Tibial nerve (tissue), 4 donors: ENCODE measurements at regions not wholly inside any gene's neighbourhood (a gene's known extent, or its start where the extent isn't known, plus 50 kb on each side); places are given as distances from the start of the nearest gene placed in this dataset.

ENCODE experiments used
- DNase-seq, 2 donors: peaks; one replicate each; pipeline ENCODE4 v3.0.0-alpha.2; 2019; ENCODE audit warnings: low spot score in 2 of 2
- H3K27ac ChIP-seq, 4 donors: fragments of 200-600 bp; sonication (generic) in 3 of 4; one replicate each; pipeline ENCODE4 v1.5.1; 2017 to 2019; ENCODE audit warnings: mild to moderate bottlenecking in 1 of 4
- H3K27me3 ChIP-seq, 2 donors: fragments of 200-600 bp; sonication (generic) in 1 of 2; one replicate each; pipeline versions ENCODE4 v1.5.1 to v1.6.0; 2017 to 2019
- H3K36me3 ChIP-seq, 3 donors: fragments of 200-600 bp; sonication (generic); one replicate each; pipeline ENCODE4 v1.5.1; 2018 to 2019
- H3K4me1 ChIP-seq, 4 donors: fragments of 200-600 bp; sonication (generic) in 3 of 4; one replicate each; pipeline ENCODE4 v1.5.1; 2017 to 2019
- H3K4me3 ChIP-seq, 4 donors: fragments of 200-600 bp; sonication (generic) in 3 of 4; one replicate each; pipeline ENCODE4 v1.5.1; 2017 to 2019; ENCODE audit warnings: mild to moderate bottlenecking in 1 of 4, moderate library complexity in 1 of 4
- H3K9me3 ChIP-seq, 4 donors: fragments of 200-600 bp; sonication (generic) in 3 of 4; one replicate each; pipeline ENCODE4 v1.5.1; 2017 to 2019
- CTCF ChIP-seq, 5 experiments: fragments of 200-600 bp in 3 of 5; fragments of 450-650 bp in 2 of 5; sonication (generic) in 3 of 5; IDR thresholded peaks; one replicate each; pipeline ENCODE4 v1.5.1; 2016 to 2019; ENCODE audit warnings: antibody characterized with exemption in 5 of 5, mild to moderate bottlenecking in 3 of 5, moderate library complexity in 2 of 5
- EP300 ChIP-seq, 2 donors: sonication (generic); formaldehyde crosslinking; IDR thresholded peaks; one replicate each; pipeline ENCODE4 v1.6.1; 2017; ENCODE audit warnings: antibody characterized with exemption in 2 of 2, mild to moderate bottlenecking in 1 of 2
- POLR2A ChIP-seq, 2 donors: fragments of 450-650 bp; IDR thresholded peaks; one replicate each; pipeline ENCODE4 v1.6.1; 2017; ENCODE audit warnings: antibody characterized with exemption in 2 of 2, mild to moderate bottlenecking in 2 of 2, moderate library complexity in 2 of 2
- WGBS, 2 donors: methylation state at CpG; one replicate each; pipeline ENCODE4 v1.1.5; 2018; 5-methylcytosine and 5-hydroxymethylcytosine counted together

GRCh38 chr14:101064121-101064661, 160.7 kb upstream of the RTL1 start:
- DNase-seq = no peak
- TF ChIP-seq CTCF (IDR thresholded peaks at IDR 0.05) = no peak
- no peak for TF ChIP-seq EP300 (IDR thresholded peaks at IDR 0.05)
- TF ChIP-seq POLR2A (IDR thresholded peaks at IDR 0.05) = no peak
- Histone ChIP-seq H3K27ac (no peak overlapping the region), H3K36me3 (no peaks in the 10 kb centered on the region), H3K4me3 (no peak overlapping the region), H3K9me3 (no peaks in the 10 kb centered on the region), H3K4me1 (peaks cover 0 to 18% (median 0%) of the 10 kb centered on the region in 4 donors), H3K27me3 (no peaks in the 10 kb centered on the region)
- WGBS, 2 donors = 93 to 96% methylated on average over 14 to 16 of the region's 16 CpGs

GRCh38 chr14:101064718-101065117, 161.2 kb upstream of the RTL1 start:
- 94 to 95% methylated on average over 7 of the region's 7 CpGs for WGBS, 2 donors
- Histone ChIP-seq H3K4me3 (no peak overlapping the region), H3K27ac (no peak overlapping the region), H3K9me3 (no peaks in the 10 kb centered on the region), H3K4me1 (peaks cover 0 to 18% (median 0%) of the 10 kb centered on the region in 4 donors), H3K27me3 (no peaks in the 10 kb centered on the region), H3K36me3 (no peaks in the 10 kb centered on the region)
- TF ChIP-seq CTCF (IDR thresholded peaks at IDR 0.05) (no peak), POLR2A (IDR thresholded peaks at IDR 0.05) (no peak), EP300 (IDR thresholded peaks at IDR 0.05) (no peak)
- DNase-seq = peak in 1 of 2 donors; percentile 3

GRCh38 chr14:101065246-101065645, 161.7 kb upstream of the RTL1 start:
- no peak overlapping the region for H3K27ac ChIP-seq
- no peak overlapping the region for H3K4me3 ChIP-seq
- WGBS, 2 donors = 96 to 98% methylated on average over 26 to 27 of the region's 27 CpGs
- TF ChIP-seq POLR2A (IDR thresholded peaks at IDR 0.05) (no peak), EP300 (IDR thresholded peaks at IDR 0.05) (no peak), CTCF (IDR thresholded peaks at IDR 0.05) (no peak)
- H3K9me3 ChIP-seq = no peaks in the 10 kb centered on the region
- DNase-seq = peak in 1 of 2 donors; percentile 5
- H3K36me3 ChIP-seq = no peaks in the 10 kb centered on the region
- peaks cover 0 to 18% (median 0%) of the 10 kb centered on the region in 4 donors for H3K4me1 ChIP-seq
- H3K27me3 ChIP-seq = no peaks in the 10 kb centered on the region

GRCh38 chr14:101065696-101066694, 162.5 kb upstream of the RTL1 start:
- no peak for TF ChIP-seq POLR2A (IDR thresholded peaks at IDR 0.05)
- no peak for TF ChIP-seq CTCF (IDR thresholded peaks at IDR 0.05)
- no peak for TF ChIP-seq EP300 (IDR thresholded peaks at IDR 0.05)

More at GRCh38 chr14:101065696-101066694, 162.5 kb upstream of the RTL1 start:
- WGBS, 2 donors = 91 to 95% methylated on average over 36 to 39 of the region's 43 CpGs
- peak in 1 of 2 donors; percentile 6 for DNase-seq
- Histone ChIP-seq H3K27ac (no peak overlapping the region), H3K36me3 (no peaks in the 10 kb centered on the region), H3K4me3 (no peak overlapping the region), H3K27me3 (no peaks in the 10 kb centered on the region), H3K9me3 (no peaks in the 10 kb centered on the region), H3K4me1 (peaks cover 0 to 18% (median 0%) of the 10 kb centered on the region in 4 donors)
